AG09319 (cell line): ENCODE measurements at regions not wholly inside any gene's neighbourhood (a gene's known extent, or its start where the extent isn't known, plus 50 kb on each side); places are given as distances from the start of the nearest gene placed in this dataset.
A peak's percentile ranks its signal among the peaks of the same experiment; 100 is the strongest.

Experiments
- DNase-seq: peaks from one replicate; pipeline ENCODE4 v3.0.0-alpha.2; 2010; ENCODE audit warnings: low read depth; ENCODE audit errors: extremely low read depth
- CTCF ChIP-seq: IDR thresholded peaks from 2 replicates; pipeline ENCODE4 v1.5.1; 2011; ENCODE audit warnings: low read depth, mild to moderate bottlenecking, inconsistent platforms, low read length, moderate library complexity

- DNase-seq = no peak
- TF ChIP-seq CTCF = no peak
Measured at GRCh38 chr7:120169996-120170783, 102.8 kb upstream of the KCND2 start.

DNA sequence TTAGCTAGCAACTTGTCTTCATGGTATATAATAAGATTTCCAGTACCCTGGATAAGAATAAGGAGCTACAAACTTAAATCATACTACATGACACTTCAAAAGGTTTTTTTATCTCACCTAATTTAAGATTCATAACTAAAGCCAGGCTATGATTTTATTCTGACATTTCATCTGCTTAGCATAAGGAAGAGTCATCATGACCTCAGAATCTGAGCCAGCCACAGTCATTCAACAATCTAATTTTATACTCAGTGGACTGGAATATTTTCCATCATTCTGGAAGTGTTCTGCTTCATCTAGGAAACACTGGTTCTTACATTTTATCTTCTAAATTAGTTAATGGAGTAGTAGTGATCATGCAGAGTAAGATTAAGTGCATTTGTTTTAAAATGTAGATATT, 102.1 kb upstream of the KCND2 start:
- no peak for TF ChIP-seq CTCF
- no peak for DNase-seq

DNA sequence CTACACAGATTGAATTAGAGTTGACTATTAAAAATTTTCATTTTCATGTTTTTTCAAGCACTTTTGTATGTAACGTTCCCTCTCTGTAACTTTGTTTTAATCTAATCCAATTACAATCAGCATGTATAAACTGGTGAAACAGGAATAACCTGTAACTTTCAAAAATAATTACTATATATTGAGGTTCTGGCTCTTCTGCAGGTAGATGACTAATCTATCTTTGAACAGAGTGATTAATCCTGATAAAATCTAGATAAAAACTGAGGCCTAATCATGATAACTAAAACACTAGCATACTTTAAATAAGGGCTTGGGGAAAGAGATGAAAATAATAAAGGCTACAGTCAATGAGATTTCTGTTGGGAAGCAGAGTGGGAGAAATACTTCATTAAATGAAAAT, 101.6 kb upstream of the KCND2 start:
- TF ChIP-seq CTCF = no peak
- DNase-seq = no peak

GRCh38 chr7:120180221-120180620, 92.8 kb upstream of the KCND2 start:
- peak; percentile 14 for DNase-seq
- no peak for TF ChIP-seq CTCF

GRCh38 chr7:120181499-120181898, 91.5 kb upstream of the KCND2 start:
- no peak for TF ChIP-seq CTCF
- no peak for DNase-seq

GRCh38 chr7:120184866-120185265, 88.1 kb upstream of the KCND2 start:
- no peak for DNase-seq
- no peak for TF ChIP-seq CTCF

DNA sequence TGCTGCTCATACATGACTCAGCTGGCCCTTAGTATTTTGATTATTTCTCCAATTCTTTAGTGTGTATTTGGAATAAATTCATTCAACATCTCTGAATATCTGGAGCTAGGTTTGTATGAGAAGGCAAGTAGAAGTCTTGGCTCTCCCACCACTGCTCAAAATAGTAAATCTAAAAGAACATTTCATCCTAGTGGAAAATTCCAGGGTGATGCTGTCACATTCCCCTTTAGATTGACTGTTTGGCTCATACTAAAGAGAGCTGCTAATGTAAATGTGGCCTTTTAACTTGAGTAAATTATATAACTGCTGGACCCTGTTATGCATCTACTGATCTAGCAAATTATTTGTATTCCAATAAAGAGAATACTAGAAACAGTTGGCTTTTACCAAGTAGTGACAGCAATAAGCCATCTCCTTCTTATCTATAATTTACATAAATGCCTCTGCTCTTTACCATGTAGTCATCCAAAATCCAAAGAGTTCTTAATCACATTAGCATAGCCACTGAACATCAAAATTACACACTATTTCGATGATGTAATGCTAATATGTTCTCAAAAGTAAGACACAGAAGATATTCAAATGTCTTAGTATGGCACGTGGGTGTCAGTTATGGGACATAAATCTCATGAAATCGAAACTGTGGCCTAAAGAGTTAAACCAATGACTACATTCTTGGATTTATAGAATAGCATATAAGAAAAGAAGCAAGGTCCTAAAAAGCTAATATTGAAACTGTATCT, 86.9 kb upstream of the KCND2 start:
- no peak for TF ChIP-seq CTCF
- no peak for DNase-seq
